MM.1S (cell line): ENCODE measurements at regions not wholly inside any gene's neighbourhood (a gene's known extent, or its start where the extent isn't known, plus 50 kb on each side); places are given as distances from the start of the nearest gene placed in this dataset.
"Not testable (repeated sequence)": the region's sequence is repeated elsewhere in the genome, so short reads cannot be mapped to it uniquely, and the experiment has no call there.

ENCODE experiments used
- DNase-seq: peaks from one replicate; pipeline ENCODE4 v3.0.0-alpha.2; 2015
- H2AFZ ChIP-seq: fragments of 300-600 bp; sonication (generic); 2 replicates; pipeline ENCODE4 v1.6.0; 2016; ENCODE audit warnings: antibody characterized with exemption, low read length
- H3F3A ChIP-seq: fragments of 300-600 bp; sonication (generic); 2 replicates; pipeline ENCODE4 v1.6.1; 2016; ENCODE audit warnings: mild to moderate bottlenecking, antibody characterized with exemption, low read length, moderate library complexity, mixed read lengths; ENCODE audit not compliant: insufficient read depth
- H3K27ac ChIP-seq: fragments of 300-600 bp; sonication (generic); 2 replicates; pipeline ENCODE4 v1.5.1; 2016; ENCODE audit warnings: mild to moderate bottlenecking, low read length
- H3K27me3 ChIP-seq: fragments of 300-600 bp; sonication (generic); replicated peaks from 2 replicates; pipeline ENCODE4 v1.6.0; 2016; ENCODE audit warnings: low read length; ENCODE audit not compliant: insufficient read depth
- H3K36me3 ChIP-seq: fragments of 300-600 bp; sonication (generic); replicated peaks from 2 replicates; pipeline ENCODE4 v1.6.1; 2016; ENCODE audit warnings: mild to moderate bottlenecking, low read length, mixed read lengths; ENCODE audit not compliant: insufficient read depth
- H3K4me1 ChIP-seq: fragments of 300-600 bp; sonication (generic); 2 replicates; pipeline ENCODE4 v1.6.1; 2016; ENCODE audit warnings: low read length, mixed read lengths
- H3K4me2 ChIP-seq: fragments of 300-600 bp; sonication (generic); 2 replicates; pipeline ENCODE4 v1.6.0; 2016; ENCODE audit warnings: low read depth, low read length
- H3K4me3 ChIP-seq: fragments of 300-600 bp; sonication (generic); 2 replicates; pipeline ENCODE4 v1.5.1; 2016; ENCODE audit warnings: low read length, mixed read lengths
- H3K79me2 ChIP-seq: fragments of 300-600 bp; sonication (generic); 2 replicates; pipeline ENCODE4 v1.6.1; 2016; ENCODE audit warnings: mixed run types, low read length, mixed read lengths
- H3K9ac ChIP-seq: fragments of 300-600 bp; sonication (generic); 2 replicates; pipeline ENCODE4 v1.6.1; 2016; ENCODE audit warnings: low read length, mixed read lengths
- H3K9me2 ChIP-seq: fragments of 300-600 bp; sonication (generic); replicated peaks from 2 replicates; pipeline ENCODE4 v1.6.1; 2016; ENCODE audit warnings: mild to moderate bottlenecking, low read length, mixed read lengths; ENCODE audit not compliant: insufficient read depth
- H3K9me3 ChIP-seq: fragments of 300-600 bp; sonication (generic); replicated peaks from 2 replicates; pipeline ENCODE4 v1.6.1; 2016; ENCODE audit warnings: mild to moderate bottlenecking, low read length, mixed read lengths; ENCODE audit not compliant: insufficient read depth
- H4K20me1 ChIP-seq: fragments of 300-600 bp; sonication (generic); 2 replicates; pipeline ENCODE4 v1.6.1; 2016; ENCODE audit warnings: mild to moderate bottlenecking, low read length, moderate library complexity, mixed read lengths; ENCODE audit not compliant: insufficient read depth
- EZH2 ChIP-seq: fragments of 300-600 bp; sonication (generic); optimal IDR thresholded peaks from 2 replicates; pipeline ENCODE3; 2017; ENCODE audit warnings: low read depth, mild to moderate bottlenecking, antibody characterized with exemption, low read length, mixed read lengths
- EZH2phosphoT487 ChIP-seq: fragments of 300-600 bp; sonication (generic); IDR thresholded peaks from 2 replicates; pipeline ENCODE4 v1.6.1; 2018; ENCODE audit warnings: antibody characterized with exemption, low read length
- TF ChIP-seq, protein P1 (sequence below): fragments of 300-600 bp; sonication (generic); IDR thresholded peaks from 2 replicates; pipeline ENCODE4 v1.5.1; 2016; ENCODE audit warnings: antibody characterized with exemption, low read length, mixed read lengths

DNA sequence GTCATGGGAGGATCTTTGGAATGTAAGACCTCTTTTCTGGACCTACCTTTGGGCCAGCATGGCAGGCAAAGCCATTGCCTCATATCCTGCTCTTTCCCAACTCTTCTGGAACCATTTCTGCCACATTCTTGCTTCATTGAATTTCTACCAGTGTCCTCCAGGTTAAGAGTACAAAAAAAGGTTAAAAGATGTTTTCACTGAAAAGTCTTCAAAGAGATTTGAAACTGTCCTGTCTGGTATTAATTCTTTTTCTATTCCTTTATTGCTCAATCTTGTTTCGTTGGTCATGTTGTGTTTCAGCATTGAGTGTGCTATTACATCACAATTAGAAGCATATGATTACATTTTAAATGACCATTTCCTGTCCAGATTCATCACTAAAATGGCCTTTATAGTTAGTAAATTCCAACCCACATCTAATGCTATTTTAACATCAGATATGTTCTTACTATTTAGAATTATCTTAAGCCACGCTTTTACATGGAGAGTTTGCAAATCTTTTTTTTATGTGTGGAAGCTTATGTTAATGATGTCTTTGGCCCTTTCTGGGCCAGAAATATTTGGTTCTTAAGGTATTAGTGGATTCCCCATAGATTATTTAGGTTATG, 450.9 kb downstream of the GJA1 start:
- Histone ChIP-seq H3K4me1 (no peaks in the 10 kb centered on the region), H3K79me2 (no peaks in the 10 kb centered on the region)

DNA sequence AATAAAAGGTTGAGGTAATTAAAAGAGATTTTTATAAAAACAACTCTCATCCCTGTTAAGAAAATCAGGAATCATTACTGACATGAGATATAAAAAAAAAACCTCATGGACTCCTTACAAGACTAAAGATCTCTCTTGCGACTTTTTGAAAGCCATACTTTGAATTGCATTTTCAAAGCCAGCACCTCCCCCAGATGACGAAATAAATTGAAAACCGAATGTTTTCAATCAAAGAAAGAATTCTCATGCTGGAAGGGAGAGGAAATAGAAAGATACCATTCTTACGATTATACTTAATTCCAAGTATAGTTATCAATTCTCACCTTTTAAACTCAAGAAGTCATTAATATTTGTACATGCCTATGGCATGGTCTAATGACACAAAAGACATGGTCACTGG, 452.3 kb downstream of the GJA1 start:
- no peak overlapping the region for H3K9ac ChIP-seq
- TF ChIP-seq, protein P1, sequence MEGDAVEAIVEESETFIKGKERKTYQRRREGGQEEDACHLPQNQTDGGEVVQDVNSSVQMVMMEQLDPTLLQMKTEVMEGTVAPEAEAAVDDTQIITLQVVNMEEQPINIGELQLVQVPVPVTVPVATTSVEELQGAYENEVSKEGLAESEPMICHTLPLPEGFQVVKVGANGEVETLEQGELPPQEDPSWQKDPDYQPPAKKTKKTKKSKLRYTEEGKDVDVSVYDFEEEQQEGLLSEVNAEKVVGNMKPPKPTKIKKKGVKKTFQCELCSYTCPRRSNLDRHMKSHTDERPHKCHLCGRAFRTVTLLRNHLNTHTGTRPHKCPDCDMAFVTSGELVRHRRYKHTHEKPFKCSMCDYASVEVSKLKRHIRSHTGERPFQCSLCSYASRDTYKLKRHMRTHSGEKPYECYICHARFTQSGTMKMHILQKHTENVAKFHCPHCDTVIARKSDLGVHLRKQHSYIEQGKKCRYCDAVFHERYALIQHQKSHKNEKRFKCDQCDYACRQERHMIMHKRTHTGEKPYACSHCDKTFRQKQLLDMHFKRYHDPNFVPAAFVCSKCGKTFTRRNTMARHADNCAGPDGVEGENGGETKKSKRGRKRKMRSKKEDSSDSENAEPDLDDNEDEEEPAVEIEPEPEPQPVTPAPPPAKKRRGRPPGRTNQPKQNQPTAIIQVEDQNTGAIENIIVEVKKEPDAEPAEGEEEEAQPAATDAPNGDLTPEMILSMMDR = no peak
- TF ChIP-seq EZH2 (no peak), EZH2phosphoT487 (no peak)
- no peaks in the 10 kb centered on the region for H3K9me3 ChIP-seq
- no peaks in the 10 kb centered on the region for H3K27me3 ChIP-seq
- H3K4me1 ChIP-seq = no peaks in the 10 kb centered on the region
- no peak overlapping the region for H3K4me2 ChIP-seq
- no peaks in the 10 kb centered on the region for H3K36me3 ChIP-seq
- no peak overlapping the region for H3K27ac ChIP-seq
- H3K4me3 ChIP-seq = no peak overlapping the region
- H3F3A ChIP-seq = no peaks in the 10 kb centered on the region
- H3K9me2 ChIP-seq = no peaks in the 10 kb centered on the region
- no peak overlapping the region for H2AFZ ChIP-seq
- no peaks in the 10 kb centered on the region for H4K20me1 ChIP-seq
- no peaks in the 10 kb centered on the region for H3K79me2 ChIP-seq
- no peak for DNase-seq

More for the DNA sequence above, 450.9 kb downstream of the GJA1 start:
- H4K20me1 ChIP-seq = no peaks in the 10 kb centered on the region
- no peak overlapping the region for H3K4me3 ChIP-seq
- no peak for TF ChIP-seq EZH2
- TF ChIP-seq, protein P1 = no peak
- TF ChIP-seq EZH2phosphoT487 = no peak
- no peak for DNase-seq
- H3K9me2 ChIP-seq = no peaks in the 10 kb centered on the region
- H3K27ac ChIP-seq = no peak overlapping the region
- H3K9ac ChIP-seq = no peak overlapping the region
- no peaks in the 10 kb centered on the region for H3K27me3 ChIP-seq
- no peaks in the 10 kb centered on the region for H3F3A ChIP-seq
- no peaks in the 10 kb centered on the region for H3K36me3 ChIP-seq
- H2AFZ ChIP-seq = no peak overlapping the region
- H3K9me3 ChIP-seq = no peaks in the 10 kb centered on the region
- no peak overlapping the region for H3K4me2 ChIP-seq

DNA sequence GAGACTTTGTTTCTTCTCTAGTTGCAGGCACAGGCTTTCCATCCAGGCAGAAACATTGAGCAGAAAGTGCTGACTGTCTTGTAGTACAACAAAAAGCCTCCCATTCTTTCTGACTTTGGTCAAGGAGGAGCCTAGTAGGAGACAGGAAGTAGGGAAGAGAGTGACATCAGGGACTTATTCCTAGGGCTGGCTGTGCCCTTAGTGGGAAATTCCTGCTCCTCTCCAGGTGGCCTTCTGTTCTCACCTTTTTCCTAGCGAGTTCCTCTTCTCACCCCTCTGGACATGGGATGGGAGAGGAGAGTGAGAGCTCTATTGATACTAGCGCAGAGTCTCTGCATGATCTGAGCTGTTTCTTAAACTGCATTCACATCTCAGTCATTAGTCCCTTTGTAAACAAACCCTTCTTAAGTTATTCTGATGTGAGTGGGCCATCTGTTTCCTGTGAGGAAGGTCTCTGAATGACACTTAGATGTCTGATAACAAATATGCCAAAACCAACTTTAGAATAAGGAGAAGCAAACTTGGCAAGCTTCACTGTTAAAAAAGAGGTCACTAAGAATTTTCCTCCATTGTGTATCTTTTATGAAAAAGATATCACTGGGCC, 455.0 kb downstream of the GJA1 start:
- H3K4me3 ChIP-seq = no peak overlapping the region
- H4K20me1 ChIP-seq = no peaks in the 10 kb centered on the region
- no peak overlapping the region for H3K4me2 ChIP-seq
- no peaks in the 10 kb centered on the region for H3K9me3 ChIP-seq
- H2AFZ ChIP-seq = no peak overlapping the region
- TF ChIP-seq EZH2 (no peak), EZH2phosphoT487 (no peak)
- TF ChIP-seq, protein P1 = no peak
- no peak overlapping the region for H3K9ac ChIP-seq
- DNase-seq = no peak
- no peaks in the 10 kb centered on the region for H3K27me3 ChIP-seq
- no peaks in the 10 kb centered on the region for H3F3A ChIP-seq
- no peaks in the 10 kb centered on the region for H3K36me3 ChIP-seq
- H3K4me1 ChIP-seq = no peaks in the 10 kb centered on the region
- no peak overlapping the region for H3K27ac ChIP-seq
- no peaks in the 10 kb centered on the region for H3K79me2 ChIP-seq
- no peaks in the 10 kb centered on the region for H3K9me2 ChIP-seq

DNA sequence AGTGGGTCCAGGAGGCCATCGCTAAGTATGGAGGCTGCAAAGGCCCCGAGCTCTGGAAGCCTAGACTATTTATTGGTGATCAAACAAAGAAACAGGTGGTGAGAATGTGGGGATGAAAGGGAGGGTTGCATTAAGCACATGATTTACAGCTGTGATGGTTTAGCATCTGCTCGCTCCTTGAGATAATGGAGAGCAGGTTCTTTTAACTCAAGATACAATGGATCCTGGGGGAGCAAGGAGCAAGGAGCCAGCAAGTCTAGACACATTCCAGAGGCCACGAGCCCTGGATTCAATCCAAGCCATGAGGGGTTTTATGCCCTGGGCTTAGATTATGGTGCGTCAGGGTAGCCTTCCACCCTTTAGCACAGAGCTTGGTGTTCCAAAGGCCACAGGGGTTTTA, 460.3 kb downstream of the GJA1 start:
- not testable (repeated sequence) for H3K4me2 ChIP-seq, H4K20me1 ChIP-seq, H3F3A ChIP-seq, H2AFZ ChIP-seq, H3K9ac ChIP-seq, H3K79me2 ChIP-seq, H3K4me1 ChIP-seq, H3K27ac ChIP-seq, H3K9me3 ChIP-seq, H3K36me3 ChIP-seq, H3K4me3 ChIP-seq, H3K9me2 ChIP-seq, H3K27me3 ChIP-seq, DNase-seq
